SU-DHL-6 (cell line): ENCODE measurements at regions not wholly inside any gene's neighbourhood (a gene's known extent, or its start where the extent isn't known, plus 50 kb on each side); places are given as distances from the start of the nearest gene placed in this dataset.

Experiments used
- H2AFZ ChIP-seq: fragments of 200-600 bp; sonication (generic); 2 replicates; pipeline ENCODE4 v1.6.1; 2014; ENCODE audit warnings: low read depth, mild to moderate bottlenecking, moderate library complexity, mixed read lengths, antibody characterized with exemption, low read length; ENCODE audit not compliant: severe bottlenecking
- H3F3A ChIP-seq: fragments of 200-600 bp; shearing (Covaris generic); 2 replicates; pipeline ENCODE4 v1.6.0; 2016; ENCODE audit warnings: antibody characterized with exemption, mild to moderate bottlenecking; ENCODE audit not compliant: insufficient read depth
- H3K27ac ChIP-seq: fragments of 200-600 bp; sonication (generic); 2 replicates; pipeline ENCODE4 v1.5.1; 2016; ENCODE audit warnings: low read depth, mild to moderate bottlenecking, low read length, moderate library complexity, mixed read lengths
- H3K27me3 ChIP-seq: fragments of 200-600 bp; sonication (generic), shearing (Covaris generic); 2 replicates; pipeline ENCODE4 v1.6.0; 2014; ENCODE audit warnings: mild to moderate bottlenecking, low read length
- H3K36me3 ChIP-seq: fragments of 200-600 bp; sonication (generic); 2 replicates; pipeline ENCODE4 v1.6.1; 2014; ENCODE audit warnings: mild to moderate bottlenecking, low read length, mixed read lengths
- H3K4me2 ChIP-seq: fragments of 300-600, 200-600 bp; shearing (Covaris generic), sonication (generic); 2 replicates; pipeline ENCODE4 v1.6.0; 2014; ENCODE audit warnings: low read length, low read depth, mild to moderate bottlenecking; ENCODE audit not compliant: poor library complexity, severe bottlenecking
- H3K4me3 ChIP-seq: fragments of 200-600 bp; sonication (generic); 2 replicates; pipeline ENCODE4 v1.5.1; 2014; ENCODE audit warnings: antibody characterized with exemption, low read length, mild to moderate bottlenecking, mixed read lengths; ENCODE audit not compliant: insufficient read depth, poor library complexity, severe bottlenecking
- H3K79me2 ChIP-seq: fragments of 200-600 bp; sonication (generic); 2 replicates; pipeline ENCODE4 v1.6.1; 2014; ENCODE audit warnings: mild to moderate bottlenecking, low read length, moderate library complexity; ENCODE audit not compliant: insufficient read depth
- H3K9ac ChIP-seq: fragments of 200-600 bp; sonication (generic); 2 replicates; pipeline ENCODE4 v1.7.0; 2014; ENCODE audit warnings: mild to moderate bottlenecking, low read length
- H3K9me2 ChIP-seq: fragments of 200-600 bp; sonication (generic); replicated peaks from 2 replicates; pipeline ENCODE4 v1.6.1; 2014; ENCODE audit warnings: low read length; ENCODE audit not compliant: insufficient read depth
- H3K9me3 ChIP-seq: fragments of 200-600 bp; sonication (generic); 2 replicates; pipeline ENCODE4 v1.6.1; 2014; ENCODE audit warnings: low read length, mixed read lengths; ENCODE audit not compliant: insufficient read depth
- H4K20me1 ChIP-seq: fragments of 200-600 bp; sonication (generic); 2 replicates; pipeline ENCODE4 v1.6.1; 2014; ENCODE audit warnings: low read depth, mild to moderate bottlenecking, antibody characterized with exemption, low read length, moderate library complexity, mixed read lengths
- CTCF ChIP-seq: fragments of 200-600 bp; sonication (generic); IDR thresholded peaks from one replicate; pipeline ENCODE4 v1.5.1; 2017; ENCODE audit warnings: antibody characterized with exemption, mild to moderate bottlenecking, low read length, moderate library complexity; ENCODE audit not compliant: insufficient read depth, poor library complexity, severe bottlenecking
- EZH2phosphoT487 ChIP-seq: fragments of 200-600 bp; sonication (generic), shearing (Covaris generic); conservative IDR thresholded peaks from 2 replicates; pipeline ENCODE4 v1.6.1; 2018; ENCODE audit warnings: mild to moderate bottlenecking, antibody characterized with exemption, low read length, moderate library complexity, mixed read lengths

GRCh38 chr3:21054064-21054463, 696.9 kb downstream of the ZNF385D start:
- H3K4me2 ChIP-seq, result no peak overlapping the region
- H2AFZ ChIP-seq, result no peak overlapping the region
- H3K27me3 ChIP-seq, result no peaks in the 10 kb centered on the region
- no peak for TF ChIP-seq EZH2phosphoT487
- TF ChIP-seq CTCF, result no peak
- H3K9me3 ChIP-seq, result no peaks in the 10 kb centered on the region
- no peaks in the 10 kb centered on the region for H4K20me1 ChIP-seq
- H3K4me3 ChIP-seq, result no peak overlapping the region
- H3K36me3 ChIP-seq, result no peaks in the 10 kb centered on the region
- H3F3A ChIP-seq, result no peaks in the 10 kb centered on the region
- no peaks in the 10 kb centered on the region for H3K9me2 ChIP-seq
- no peak overlapping the region for H3K27ac ChIP-seq
- no peak overlapping the region for H3K9ac ChIP-seq
- H3K79me2 ChIP-seq, result no peaks in the 10 kb centered on the region

GRCh38 chr3:21049334-21050062, 701.5 kb downstream of the ZNF385D start:
- no peaks in the 10 kb centered on the region for H3K27me3 ChIP-seq
- no peaks in the 10 kb centered on the region for H3K9me2 ChIP-seq
- H2AFZ ChIP-seq, result no peak overlapping the region
- no peak overlapping the region for H3K27ac ChIP-seq
- H3K9ac ChIP-seq, result no peak overlapping the region
- H3K36me3 ChIP-seq, result no peaks in the 10 kb centered on the region
- no peaks in the 10 kb centered on the region for H3F3A ChIP-seq
- no peak for TF ChIP-seq EZH2phosphoT487
- no peak for TF ChIP-seq CTCF
- no peaks in the 10 kb centered on the region for H3K79me2 ChIP-seq
- no peak overlapping the region for H3K4me3 ChIP-seq
- no peaks in the 10 kb centered on the region for H3K9me3 ChIP-seq
- no peaks in the 10 kb centered on the region for H4K20me1 ChIP-seq
- no peak overlapping the region for H3K4me2 ChIP-seq

GRCh38 chr3:21043139-21043538, 707.9 kb downstream of the ZNF385D start:
- H3K4me3 ChIP-seq, result no peak overlapping the region
- no peak overlapping the region for H3K9ac ChIP-seq
- H3K36me3 ChIP-seq, result no peaks in the 10 kb centered on the region
- no peaks in the 10 kb centered on the region for H4K20me1 ChIP-seq
- no peaks in the 10 kb centered on the region for H3K79me2 ChIP-seq
- H3F3A ChIP-seq, result no peaks in the 10 kb centered on the region
- no peak overlapping the region for H3K4me2 ChIP-seq
- H3K27ac ChIP-seq, result no peak overlapping the region
- H2AFZ ChIP-seq, result no peak overlapping the region
- H3K9me3 ChIP-seq, result no peaks in the 10 kb centered on the region
- TF ChIP-seq CTCF (no peak), EZH2phosphoT487 (no peak)
- no peaks in the 10 kb centered on the region for H3K27me3 ChIP-seq
- no peaks in the 10 kb centered on the region for H3K9me2 ChIP-seq
